Liver (tissue), 7 donors: ENCODE measurements at regions not wholly inside any gene's neighbourhood (a gene's known extent, or its start where the extent isn't known, plus 50 kb on each side); places are given as distances from the start of the nearest gene placed in this dataset.

Experiments used
- DNase-seq: peaks from one replicate; pipeline ENCODE4 v3.0.0-alpha.2; 2017; ENCODE audit warnings: low spot score
- H3K27ac ChIP-seq, 2 donors: one replicate each; pipeline ENCODE4 v1.7.0; 2013; ENCODE audit warnings: inconsistent platforms in 2 of 2, low read length in 2 of 2, control low read depth in 1 of 2, low read depth in 1 of 2, mild to moderate bottlenecking in 1 of 2
- H3K27me3 ChIP-seq, 4 donors: one replicate each; pipeline versions ENCODE4 v1.6.1 to v1.7.0; 2013; ENCODE audit warnings: low read length in 3 of 4, inconsistent platforms in 1 of 4, mild to moderate bottlenecking in 1 of 4, moderate library complexity in 1 of 4; ENCODE audit not compliant: control insufficient read depth in 4 of 4, insufficient read depth in 4 of 4
- H3K36me3 ChIP-seq, 4 donors: one replicate each; pipeline versions ENCODE4 v1.6.1 to v1.7.0; 2013; ENCODE audit warnings: low read length in 3 of 4, mild to moderate bottlenecking in 3 of 4, low read depth in 1 of 4, moderate library complexity in 1 of 4; ENCODE audit not compliant: control insufficient read depth in 4 of 4, insufficient read depth in 3 of 4
- H3K4me1 ChIP-seq, 4 donors: one replicate each; pipeline versions ENCODE4 v1.6.1 to v1.7.0; 2013; ENCODE audit warnings: low read length in 3 of 4, mild to moderate bottlenecking in 3 of 4, moderate library complexity in 1 of 4; ENCODE audit not compliant: control insufficient read depth in 4 of 4, insufficient read depth in 4 of 4
- H3K4me3 ChIP-seq, 3 donors: one replicate each; pipeline versions ENCODE4 v1.6.1 to v1.7.0; 2013; ENCODE audit warnings: low read length in 3 of 3, control low read depth in 1 of 3, low read depth in 1 of 3, mild to moderate bottlenecking in 1 of 3
- H3K9ac ChIP-seq, 2 donors: one replicate each; pipeline ENCODE4 v1.7.0; 2013; ENCODE audit warnings: low read length in 2 of 2, mild to moderate bottlenecking in 2 of 2, moderate library complexity in 2 of 2, control low read depth in 1 of 2, low read depth in 1 of 2
- H3K9me3 ChIP-seq, 4 donors: one replicate each; pipeline versions ENCODE4 v1.6.1 to v1.7.0; 2013; ENCODE audit warnings: low read length in 3 of 4; ENCODE audit not compliant: control insufficient read depth in 4 of 4
- FOXA2 ChIP-seq: IDR thresholded peaks from 2 replicates; pipeline ENCODE4 v1.6.1; 2016; ENCODE audit warnings: antibody characterized with exemption
- RAD21 ChIP-seq, 2 donors: IDR thresholded peaks; 2 replicates each; pipeline ENCODE4 v1.6.1; 2016; ENCODE audit warnings: antibody characterized with exemption in 2 of 2, mild to moderate bottlenecking in 2 of 2
- REST ChIP-seq: IDR thresholded peaks from 2 replicates; pipeline ENCODE4 v1.6.1; 2016; ENCODE audit warnings: antibody characterized with exemption, mild to moderate bottlenecking
- TAF1 ChIP-seq: conservative IDR thresholded peaks from 2 replicates; pipeline ENCODE4 v1.6.1; 2016; ENCODE audit warnings: antibody characterized with exemption, mild to moderate bottlenecking
- YY1 ChIP-seq: IDR thresholded peaks from 2 replicates; pipeline ENCODE4 v1.6.1; 2016; ENCODE audit warnings: antibody characterized with exemption, mild to moderate bottlenecking
- WGBS: extraction: QIAGEN DNeasy Blood & Tissue Kit; methylation state at CpG from one replicate; pipeline ENCODE4 v1.1.7; 2013; 5-methylcytosine and 5-hydroxymethylcytosine counted together
- TF ChIP-seq, protein P1 (sequence below): IDR thresholded peaks from 2 replicates; pipeline ENCODE4 v1.6.1; 2016; ENCODE audit warnings: antibody characterized with exemption
- donor health status: healthy.
- donor health status: healthy.
- donor health status: healthy.
- donor health status: healthy.

DNA sequence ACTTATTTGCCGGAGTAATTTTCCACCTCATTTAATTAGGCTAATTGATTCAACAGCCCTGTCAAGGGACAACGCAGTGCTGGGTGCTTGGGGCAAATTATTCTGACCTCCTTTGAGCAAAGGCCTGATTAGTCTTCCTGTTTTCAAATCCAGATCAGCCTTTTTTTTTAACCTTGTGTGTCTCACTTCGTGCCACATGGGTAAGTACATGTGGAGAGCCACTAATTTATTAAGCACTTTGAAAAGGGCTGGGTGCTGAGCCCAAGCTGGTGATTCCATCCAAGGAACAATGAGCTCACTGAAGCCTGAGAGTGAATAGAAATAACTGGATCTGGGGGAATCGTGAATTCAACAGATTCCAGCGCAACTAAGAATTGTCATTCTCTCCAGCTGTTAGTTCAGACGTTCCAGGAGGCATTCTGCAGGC, 229.3 kb downstream of the CLIC5 start (continued):
- no peak for TF ChIP-seq REST
- TF ChIP-seq FOXA2 = no peak

DNA sequence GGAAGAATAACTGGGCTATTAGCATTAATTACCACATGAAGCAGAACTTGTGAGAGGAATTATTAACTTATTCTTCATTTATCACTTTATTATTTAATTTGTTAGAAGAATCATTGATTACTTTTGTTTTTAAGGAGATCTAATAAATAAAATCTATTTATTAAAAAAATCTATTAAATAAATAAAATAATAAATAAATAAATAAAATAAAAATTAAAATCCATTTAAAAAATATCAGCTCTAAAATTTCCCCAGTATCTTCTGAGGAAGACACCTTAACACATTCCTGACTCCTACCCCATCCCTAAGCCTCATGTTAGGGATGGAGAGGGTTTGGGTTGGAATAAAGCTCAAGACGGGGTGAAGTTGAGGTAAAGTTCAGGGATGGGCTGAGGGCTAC, 231.4 kb downstream of the CLIC5 start:
- no peak for DNase-seq
- Histone ChIP-seq H3K36me3 (no peaks in the 10 kb centered on the region), H3K9ac (no peak overlapping the region), H3K4me3 (no peak overlapping the region), H3K27ac (no peak overlapping the region), H3K27me3 (no peaks in the 10 kb centered on the region), H3K4me1 (no peaks in the 10 kb centered on the region), H3K9me3 (no peaks in the 10 kb centered on the region)
- WGBS = 95% methylated on average over 1 of the region's 1 CpG
- no peak for TF ChIP-seq REST

DNA sequence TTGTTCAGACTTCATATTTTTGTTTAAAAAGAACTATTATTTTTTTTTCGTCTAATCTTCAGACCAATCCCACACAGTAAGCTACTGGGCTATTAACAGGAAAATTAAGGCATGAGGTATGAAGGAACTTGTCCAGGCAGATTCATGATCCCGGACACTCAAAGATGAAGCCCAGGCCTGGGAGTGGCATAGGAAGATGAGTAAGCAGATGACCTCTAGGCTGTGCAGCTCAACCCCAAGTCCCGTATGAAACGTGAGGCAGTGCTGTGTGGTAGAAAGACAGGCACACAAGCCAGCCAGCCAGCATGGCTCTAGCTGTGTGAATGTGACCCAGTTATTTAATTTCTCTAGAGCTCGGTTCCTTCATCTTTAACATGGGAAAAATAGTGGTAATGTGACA, 231.9 kb downstream of the CLIC5 start:
- Histone ChIP-seq H3K4me1 (no peaks in the 10 kb centered on the region), H3K4me3 (no peak overlapping the region), H3K9me3 (no peaks in the 10 kb centered on the region), H3K27me3 (no peaks in the 10 kb centered on the region), H3K36me3 (no peaks in the 10 kb centered on the region), H3K27ac (no peak overlapping the region), H3K9ac (no peak overlapping the region)
- no peak for DNase-seq
- TF ChIP-seq, protein P1, sequence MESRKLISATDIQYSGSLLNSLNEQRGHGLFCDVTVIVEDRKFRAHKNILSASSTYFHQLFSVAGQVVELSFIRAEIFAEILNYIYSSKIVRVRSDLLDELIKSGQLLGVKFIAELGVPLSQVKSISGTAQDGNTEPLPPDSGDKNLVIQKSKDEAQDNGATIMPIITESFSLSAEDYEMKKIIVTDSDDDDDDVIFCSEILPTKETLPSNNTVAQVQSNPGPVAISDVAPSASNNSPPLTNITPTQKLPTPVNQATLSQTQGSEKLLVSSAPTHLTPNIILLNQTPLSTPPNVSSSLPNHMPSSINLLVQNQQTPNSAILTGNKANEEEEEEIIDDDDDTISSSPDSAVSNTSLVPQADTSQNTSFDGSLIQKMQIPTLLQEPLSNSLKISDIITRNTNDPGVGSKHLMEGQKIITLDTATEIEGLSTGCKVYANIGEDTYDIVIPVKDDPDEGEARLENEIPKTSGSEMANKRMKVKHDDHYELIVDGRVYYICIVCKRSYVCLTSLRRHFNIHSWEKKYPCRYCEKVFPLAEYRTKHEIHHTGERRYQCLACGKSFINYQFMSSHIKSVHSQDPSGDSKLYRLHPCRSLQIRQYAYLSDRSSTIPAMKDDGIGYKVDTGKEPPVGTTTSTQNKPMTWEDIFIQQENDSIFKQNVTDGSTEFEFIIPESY = no peak
- no peak for TF ChIP-seq YY1
- 92% methylated on average over 5 of the region's 5 CpGs for WGBS

- 93% methylated on average over 3 of the region's 3 CpGs for WGBS
- Histone ChIP-seq H3K9me3 (no peaks in the 10 kb centered on the region), H3K4me3 (no peak overlapping the region), H3K4me1 (no peaks in the 10 kb centered on the region), H3K27me3 (no peaks in the 10 kb centered on the region), H3K9ac (no peak overlapping the region), H3K36me3 (no peaks in the 10 kb centered on the region), H3K27ac (no peak overlapping the region)
- TF ChIP-seq FOXA2 (no peak), RAD21 (IDR thresholded peaks at IDR 0.05) (no peak), TAF1 (no peak)
- no peak for DNase-seq
Observed at GRCh38 chr6:45781890-45782289, 233.8 kb downstream of the CLIC5 start.
